ENCODE measurements at regions not wholly inside any gene's neighbourhood (a gene's known extent, or its start where the extent isn't known, plus 50 kb on each side); places are given as distances from the start of the nearest gene placed in this dataset.
"Not testable (repeated sequence)": the region's sequence is repeated elsewhere in the genome, so short reads cannot be mapped to it uniquely, and the experiment has no call there.

DNA sequence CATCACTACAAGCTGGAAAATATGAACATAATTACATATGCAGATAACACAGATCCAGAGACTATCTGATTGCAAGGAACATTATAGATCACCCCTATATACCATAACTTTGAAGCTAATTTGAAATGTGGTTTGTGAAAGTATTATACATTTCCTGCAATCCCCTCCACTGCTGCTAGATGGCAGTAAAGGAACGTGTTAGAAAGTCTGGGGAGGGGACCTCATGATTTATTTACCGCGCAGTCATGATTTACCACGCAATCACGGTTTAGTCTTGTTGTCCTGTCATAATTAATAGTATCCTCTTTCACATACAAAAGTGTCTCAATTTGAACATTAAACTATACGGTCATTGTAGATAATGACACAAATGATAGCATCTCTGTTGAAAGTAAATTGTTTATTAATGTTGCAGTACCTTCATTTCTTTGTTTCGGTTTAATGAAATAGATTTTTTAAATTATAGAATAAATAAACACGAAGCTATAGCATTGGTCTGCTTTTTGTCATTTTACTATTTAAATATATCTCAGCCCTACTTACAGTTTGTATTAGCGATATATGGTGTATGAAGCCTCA is 145.3 kb upstream of the PRSS1 start:
- DNase-seq (ENCODE audit: low read depth) = peak; percentile 64

DNA sequence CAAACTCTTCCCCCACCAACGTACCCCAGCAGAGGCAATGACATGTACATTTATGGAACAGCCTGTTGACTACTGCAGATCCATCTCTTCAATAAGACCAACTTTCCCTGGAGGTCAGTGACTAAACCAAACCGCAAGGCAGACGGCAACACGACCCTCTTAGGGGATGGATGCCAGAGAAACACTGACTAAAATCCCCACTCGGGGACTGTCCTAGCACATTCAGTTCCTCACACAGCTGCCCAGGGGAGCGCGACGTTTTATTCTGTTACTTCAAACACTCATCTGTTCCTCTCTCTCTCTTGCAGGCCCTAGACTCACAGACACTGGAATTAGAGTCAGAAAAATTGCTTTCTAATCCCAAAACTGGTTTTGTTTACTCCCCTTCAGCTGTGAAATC is 146.5 kb upstream of the PRSS1 start:
- DNase-seq (ENCODE audit: low read depth) = no peak

DNA sequence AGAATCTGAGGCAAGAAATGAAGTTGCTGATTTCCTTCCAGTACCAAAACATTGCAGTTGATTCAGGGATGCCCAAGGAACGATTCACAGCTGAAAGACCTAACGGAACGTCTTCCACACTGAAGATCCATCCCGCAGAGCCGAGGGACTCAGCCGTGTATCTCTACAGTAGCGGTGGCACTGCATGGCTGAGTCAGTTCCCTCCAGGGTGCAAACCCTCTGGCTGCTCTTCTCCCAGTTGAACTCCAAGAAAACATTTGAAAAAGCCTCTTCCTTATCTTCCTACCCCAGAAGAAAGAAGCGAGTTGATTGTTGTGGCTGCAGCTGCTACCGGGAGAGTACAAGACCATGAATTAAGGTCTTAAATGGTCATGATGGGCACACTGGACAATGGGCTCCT is 147.1 kb upstream of the PRSS1 start:
- DNase-seq (ENCODE audit: low read depth) = no peak

DNA sequence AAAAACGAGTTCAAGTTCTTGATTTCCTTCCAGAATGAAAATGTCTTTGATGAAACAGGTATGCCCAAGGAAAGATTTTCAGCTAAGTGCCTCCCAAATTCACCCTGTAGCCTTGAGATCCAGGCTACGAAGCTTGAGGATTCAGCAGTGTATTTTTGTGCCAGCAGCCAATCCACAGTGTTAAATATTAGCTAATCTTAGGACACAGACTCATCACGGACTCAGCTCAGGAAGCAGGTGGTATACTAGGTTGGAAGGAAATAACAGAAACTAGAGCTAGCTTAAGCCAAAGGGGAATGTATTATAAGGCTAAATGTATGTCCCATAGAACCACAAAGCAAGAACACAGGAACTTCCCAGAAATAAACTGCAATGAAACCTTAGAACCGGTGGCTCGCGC is 151.0 kb upstream of the PRSS1 start:
- no peak for DNase-seq (ENCODE audit: low read depth)

DNA sequence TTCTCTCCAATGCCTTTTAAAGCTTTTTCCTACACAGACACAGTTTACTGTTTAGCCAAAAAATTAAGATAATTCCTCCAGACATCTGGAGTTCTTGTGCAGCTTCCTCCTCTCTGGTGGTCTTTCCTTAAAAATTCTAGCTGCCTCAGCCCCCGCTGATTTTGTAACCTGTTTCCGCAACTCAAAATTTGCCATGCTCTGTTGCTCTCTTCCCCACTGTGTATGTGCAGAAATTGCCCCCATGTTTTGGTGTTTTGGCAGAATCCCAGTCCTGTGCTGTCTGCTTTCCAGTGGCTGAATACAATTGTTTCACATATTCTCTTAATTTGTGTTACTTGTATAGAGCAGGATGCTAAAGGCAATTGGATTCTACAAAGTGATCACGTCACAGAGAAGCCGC is 151.7 kb upstream of the PRSS1 start:
- no peak for DNase-seq (ENCODE audit: low read depth)

DNA sequence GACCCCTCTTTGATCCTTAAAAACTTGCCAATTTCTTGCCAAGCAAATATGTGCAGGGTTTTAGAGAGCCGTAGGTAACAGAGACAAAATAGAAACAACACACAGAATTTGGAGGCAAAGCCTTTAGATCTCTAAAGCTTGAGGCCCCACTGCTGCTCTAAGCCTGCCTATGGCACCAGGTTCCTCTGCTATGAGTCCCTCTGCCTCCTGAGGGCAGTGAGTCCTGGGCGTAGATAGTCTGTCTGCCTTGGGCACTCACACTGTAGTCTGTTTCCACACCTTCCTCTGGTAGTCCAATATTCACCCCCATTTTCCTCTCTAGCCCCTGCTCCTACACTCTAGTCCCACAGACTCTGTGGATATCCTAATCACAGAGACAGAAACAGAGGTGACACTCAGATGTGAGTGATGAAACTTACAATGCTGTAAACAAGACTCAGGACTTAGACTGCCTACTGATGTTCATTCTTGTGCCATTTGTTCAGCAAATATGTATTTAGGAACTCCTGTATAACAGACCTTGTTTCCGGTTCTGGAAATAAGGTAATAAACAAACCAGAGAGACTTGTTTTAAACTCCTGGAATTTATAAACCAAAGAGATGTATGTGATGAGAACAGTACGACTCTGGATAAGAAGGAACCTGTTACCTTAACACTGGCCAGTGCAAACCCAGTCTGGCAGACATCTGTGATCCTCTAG is 153.3 kb upstream of the PRSS1 start:
- no peak for DNase-seq (ENCODE audit: low read depth)

DNA sequence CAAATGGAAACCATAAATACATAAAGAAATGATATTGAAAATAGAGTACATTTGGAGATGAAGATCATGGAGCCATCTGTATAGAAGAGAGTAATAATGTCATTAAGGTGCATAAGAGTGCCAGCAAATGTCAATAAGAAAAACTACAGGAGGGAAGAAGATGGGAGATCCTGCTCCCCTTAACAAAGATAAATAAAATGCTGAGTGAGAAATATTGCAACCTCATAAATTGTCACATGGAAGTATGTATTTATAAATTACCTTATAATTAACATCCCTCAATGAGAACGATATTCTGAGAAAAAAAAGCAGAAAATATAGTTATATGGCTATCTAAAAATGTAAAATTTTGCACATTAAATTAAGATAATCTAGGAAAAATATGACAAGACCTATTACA is 155.2 kb upstream of the PRSS1 start:
- DNase-seq (ENCODE audit: low read depth) = no peak

- DNase-seq (ENCODE audit: low read depth) = no peak
Measured at GRCh38 chr7:142593106-142593505, 156.2 kb upstream of the PRSS1 start.

GRCh38 chr7:142592664-142593063 is 156.6 kb upstream of the PRSS1 start:
- DNase-seq (ENCODE audit: low read depth) = no peak

GRCh38 chr7:142592231-142592630 is 157.0 kb upstream of the PRSS1 start:
- no peak for DNase-seq (ENCODE audit: low read depth)

- no peak for DNase-seq (ENCODE audit: low read depth)
Measured at GRCh38 chr7:142590830-142591457, 158.3 kb upstream of the PRSS1 start.

DNA sequence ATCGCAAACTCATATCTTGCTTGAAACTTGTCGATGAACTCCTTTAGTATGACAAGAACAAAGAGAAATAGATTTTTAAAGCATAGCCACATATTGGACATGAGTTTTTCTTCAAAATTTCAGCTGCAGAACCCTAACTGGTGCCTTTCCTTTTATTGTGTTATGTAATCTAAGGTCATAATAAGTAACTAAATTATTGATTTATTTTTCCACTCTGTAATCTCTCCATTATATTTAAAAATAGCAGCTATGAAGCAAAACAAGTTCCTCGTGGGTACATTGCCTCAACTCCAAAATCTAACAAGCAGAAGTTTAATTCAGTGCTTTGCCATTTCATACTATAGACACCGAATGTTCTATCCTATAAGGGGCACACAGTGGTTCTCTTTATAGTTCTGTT is 159.2 kb upstream of the PRSS1 start:
- DNase-seq (ENCODE audit: low read depth) = no peak

DNA sequence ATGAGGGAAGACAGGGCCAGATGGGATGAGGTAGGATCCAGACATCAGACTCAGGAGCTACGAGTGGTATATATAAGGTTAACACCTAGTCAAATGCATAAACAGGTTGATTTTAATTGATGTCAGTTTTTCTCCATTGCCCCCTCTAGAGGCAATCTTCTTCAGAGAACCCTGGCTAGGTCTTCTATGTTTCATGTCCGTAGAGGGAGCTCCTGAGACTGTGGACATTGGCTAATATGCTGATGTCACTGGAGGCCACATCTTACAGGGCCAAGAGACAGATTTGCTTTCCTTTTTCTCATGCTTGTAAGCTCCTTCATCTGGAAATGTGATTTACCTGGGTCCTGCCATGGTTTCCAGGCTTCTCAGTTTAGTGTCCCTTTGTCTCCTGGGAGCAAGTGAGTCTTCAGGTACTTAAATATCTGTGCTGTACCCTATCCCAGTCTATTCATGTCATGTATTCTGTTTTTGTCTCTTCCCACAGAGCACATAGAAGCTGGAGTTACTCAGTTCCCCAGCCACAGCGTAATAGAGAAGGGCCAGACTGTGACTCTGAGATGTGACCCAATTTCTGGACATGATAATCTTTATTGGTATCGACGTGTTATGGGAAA is 161.6 kb upstream of the PRSS1 start:
- peak; percentile 51 for DNase-seq (ENCODE audit: low read depth)

GRCh38 chr7:142586611-142587010 is 162.7 kb upstream of the PRSS1 start:
- no peak for DNase-seq (ENCODE audit: low read depth)

DNA sequence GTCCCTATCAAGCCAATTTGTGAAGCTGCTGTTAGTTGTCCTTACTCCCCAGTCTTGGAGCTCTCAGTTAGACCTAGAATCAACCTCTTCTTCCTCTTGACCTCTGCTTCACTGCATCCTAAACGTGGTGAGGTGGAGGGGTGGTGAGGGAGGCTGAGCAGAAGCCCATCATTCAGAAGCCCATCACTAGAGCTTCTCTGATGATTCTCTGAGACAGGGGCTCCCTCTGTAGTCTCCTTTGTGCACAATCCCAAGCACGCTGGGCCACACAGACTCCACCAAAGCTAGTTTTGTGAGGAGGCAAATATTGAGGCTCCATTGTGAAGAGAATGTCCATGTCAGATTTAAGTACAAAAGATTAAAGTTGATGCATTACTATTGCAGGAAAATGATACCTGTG is 163.8 kb upstream of the PRSS1 start:
- no peak for DNase-seq (ENCODE audit: low read depth)

- peak; percentile 27 for DNase-seq (ENCODE audit: low read depth)
Measured at GRCh38 chr7:142584765-142585164, 164.5 kb upstream of the PRSS1 start.

- DNase-seq (ENCODE audit: low read depth) = peak; percentile 69
Measured at GRCh38 chr7:142583446-142583845, 165.8 kb upstream of the PRSS1 start.

- DNase-seq (ENCODE audit: low read depth) = no peak
Measured at GRCh38 chr7:142582351-142582750, 166.9 kb upstream of the PRSS1 start.

- no peak for DNase-seq (ENCODE audit: low read depth)
Measured at GRCh38 chr7:142581341-142581740, 167.9 kb upstream of the PRSS1 start.

DNA sequence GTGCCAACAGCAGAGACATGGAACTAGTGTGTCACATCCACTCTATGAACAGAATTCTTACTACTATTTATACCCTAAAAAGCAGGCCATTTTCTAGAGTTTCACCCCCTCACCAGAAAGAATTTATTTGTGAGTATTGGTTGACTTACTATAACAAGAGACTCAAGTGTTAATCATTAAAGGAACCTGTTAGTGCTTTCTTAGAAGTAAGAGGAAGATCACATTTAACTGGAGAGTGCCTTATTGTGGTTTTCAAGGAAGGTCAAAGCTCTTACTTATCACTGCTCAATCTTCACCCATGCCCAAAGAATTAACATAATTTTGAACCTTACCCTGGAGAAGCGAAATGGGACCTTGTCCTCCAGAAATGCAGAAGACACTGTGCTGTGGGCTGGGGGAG is 169.3 kb upstream of the PRSS1 start:
- no peak for DNase-seq (ENCODE audit: low read depth)

DNA sequence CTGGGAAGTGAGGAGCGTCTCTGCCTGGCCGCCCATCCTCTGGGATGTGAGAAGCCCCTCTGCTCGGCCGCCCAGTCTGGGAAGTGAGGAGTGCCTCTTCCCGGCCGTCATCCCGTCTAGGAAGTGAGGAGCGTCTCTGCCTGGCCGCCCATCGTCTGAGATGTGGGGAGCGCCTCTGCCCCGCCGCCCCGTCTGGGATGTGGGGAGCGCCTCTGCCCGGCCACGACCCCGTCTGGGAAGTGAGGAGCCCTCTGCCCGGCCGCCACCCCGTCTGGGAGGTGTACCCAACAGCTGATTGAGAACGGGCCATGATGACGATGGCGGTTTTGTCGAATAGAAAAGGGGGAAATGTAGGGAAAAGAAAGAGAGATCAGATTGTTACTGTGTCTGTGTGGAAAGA is 173.9 kb upstream of the PRSS1 start:
- DNase-seq (ENCODE audit: low read depth) = not testable (repeated sequence)

DNA sequence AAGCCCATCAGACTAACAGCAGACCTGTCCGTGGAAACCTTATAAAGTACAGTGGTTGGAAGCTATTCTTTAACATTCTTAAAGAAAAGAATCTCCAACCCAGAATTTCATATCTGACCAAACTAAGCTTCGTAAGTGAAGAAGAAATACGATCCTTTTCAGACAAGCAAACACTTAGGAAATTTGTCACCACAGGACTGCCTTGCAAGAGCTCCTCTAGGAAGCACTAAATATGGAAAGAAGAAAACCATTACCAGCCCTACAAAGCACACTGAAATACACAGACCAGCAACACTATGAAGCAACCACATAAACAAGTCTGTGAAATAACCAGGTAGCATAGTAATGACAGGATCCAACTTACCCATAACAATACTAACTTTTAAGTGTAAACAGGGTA is 177.7 kb upstream of the PRSS1 start:
- no peak for DNase-seq (ENCODE audit: low read depth)

GRCh38 chr7:142569851-142570250 is 179.4 kb upstream of the PRSS1 start:
- no peak for DNase-seq (ENCODE audit: low read depth)

All from fibroblast of the conjunctiva (primary cell).